Transverse colon (tissue), 4 donors: ENCODE measurements at regions not wholly inside any gene's neighbourhood (a gene's known extent, or its start where the extent isn't known, plus 50 kb on each side); places are given as distances from the start of the nearest gene placed in this dataset.

ENCODE experiments used
- CTCF ChIP-seq, 5 experiments: fragments of 200-600 bp in 3 of 5; fragments of 450-650 bp in 2 of 5; sonication (generic) in 3 of 5; IDR thresholded peaks; 1 replicate in 2 of 5; 2 replicates in 3 of 5; pipeline ENCODE4 v1.5.1; 2016 to 2017; ENCODE audit warnings: antibody characterized with exemption in 5 of 5, inconsistent platforms in 3 of 5, mild to moderate bottlenecking in 2 of 5, moderate library complexity in 1 of 5
- POLR2A ChIP-seq: fragments of 450-650 bp; IDR thresholded peaks from one replicate; pipeline ENCODE4 v1.6.1; 2016; ENCODE audit warnings: antibody characterized with exemption, mild to moderate bottlenecking, moderate library complexity
- POLR2AphosphoS5 ChIP-seq, 3 donors: sonication (generic); formaldehyde crosslinking; IDR thresholded peaks; one replicate each; pipeline ENCODE4 v1.6.1; 2016; ENCODE audit warnings: antibody characterized with exemption in 3 of 3

GRCh38 chr11:119846374-119846773 lies 117.4 kb upstream of the NECTIN1 start:
- TF ChIP-seq POLR2A (no peak), CTCF (IDR thresholded peaks at IDR 0.05) (no peak), POLR2AphosphoS5 (IDR thresholded peaks at IDR 0.05) (no peak)
